SH-SY5Y (cell line): ENCODE measurements at regions not wholly inside any gene's neighbourhood (a gene's known extent, or its start where the extent isn't known, plus 50 kb on each side); places are given as distances from the start of the nearest gene placed in this dataset.

Source experiments
- GATA2 ChIP-seq: IDR thresholded peaks from 2 replicates; pipeline ENCODE4 v1.6.1; 2011; ENCODE audit warnings: mild to moderate bottlenecking, low read depth, low read length
- GATA3 ChIP-seq: IDR thresholded peaks from 2 replicates; pipeline ENCODE4 v1.6.1; 2011; ENCODE audit warnings: low read depth, mild to moderate bottlenecking, low read length, moderate library complexity

DNA sequence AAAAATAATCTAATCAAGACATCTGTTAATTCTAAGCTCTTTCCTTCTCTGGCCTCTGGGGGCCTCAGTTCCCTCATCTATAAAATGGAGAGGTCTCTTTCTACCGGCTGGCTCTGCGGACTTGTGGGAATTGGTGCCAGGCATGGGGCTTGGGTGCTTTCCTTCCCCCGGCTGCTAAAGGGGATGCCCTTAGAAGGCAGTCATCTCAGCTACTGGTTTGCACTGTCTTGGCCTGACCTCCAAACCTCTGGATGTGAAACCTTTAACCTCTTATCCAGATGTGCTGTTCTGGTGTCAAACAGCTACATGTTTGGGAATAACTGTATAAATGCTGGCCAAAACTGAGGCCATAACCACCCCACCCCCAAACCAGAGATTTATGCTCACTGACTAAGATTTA lies 320.0 kb downstream of the RPS24 start:
- no peak for TF ChIP-seq GATA2
- no peak for TF ChIP-seq GATA3
